Spleen (tissue), 11 donors: ENCODE measurements at regions not wholly inside any gene's neighbourhood (a gene's known extent, or its start where the extent isn't known, plus 50 kb on each side); places are given as distances from the start of the nearest gene placed in this dataset.
A peak's percentile ranks its signal among the peaks of the same experiment; 100 is the strongest.

Source experiments
- DNase-seq: peaks from one replicate; pipeline ENCODE4 v3.0.0-alpha.2; 2020
- H3K27ac ChIP-seq, 8 donors: fragments of 200-600 bp; sonication (generic) in 7 of 8; 1 replicate in 4 of 8; 2 replicates in 4 of 8; pipeline versions ENCODE4 v1.5.0 to v1.8.0; 2016 to 2021; ENCODE audit warnings: inconsistent platforms in 4 of 8, mild to moderate bottlenecking in 4 of 8, moderate library complexity in 1 of 8
- H3K27me3 ChIP-seq, 7 donors: fragments of 200-600 bp; sonication (generic) in 6 of 7; replicated peaks in 1 of 7; 1 replicate in 4 of 7; 2 replicates in 3 of 7; pipeline versions ENCODE4 v1.5.0 to v1.8.0; 2016 to 2021; ENCODE audit warnings: inconsistent platforms in 3 of 7, mild to moderate bottlenecking in 1 of 7
- H3K36me3 ChIP-seq, 6 donors: fragments of 200-600 bp; sonication (generic) in 5 of 6; 1 replicate in 4 of 6; 2 replicates in 2 of 6; pipeline versions ENCODE4 v1.5.0 to v1.8.0; 2016 to 2021; ENCODE audit warnings: inconsistent platforms in 2 of 6
- H3K4me1 ChIP-seq, 6 donors: fragments of 200-600 bp; sonication (generic) in 5 of 6; 1 replicate in 3 of 6; 2 replicates in 3 of 6; pipeline versions ENCODE4 v1.5.0 to v1.8.0; 2016 to 2021; ENCODE audit warnings: inconsistent platforms in 3 of 6
- H3K4me3 ChIP-seq, 8 donors: fragments of 200-600 bp; sonication (generic) in 7 of 8; 1 replicate in 4 of 8; 2 replicates in 4 of 8; pipeline versions ENCODE4 v1.5.0 to v1.8.0; 2016 to 2021; ENCODE audit warnings: inconsistent platforms in 4 of 8, mild to moderate bottlenecking in 4 of 8, moderate library complexity in 2 of 8
- H3K9me3 ChIP-seq, 8 donors: fragments of 200-600 bp; sonication (generic) in 7 of 8; 1 replicate in 4 of 8; 2 replicates in 4 of 8; pipeline versions ENCODE4 v1.5.0 to v1.8.0; 2016 to 2021; ENCODE audit warnings: inconsistent platforms in 4 of 8
- POLR2A ChIP-seq, 3 donors: fragments of 450-650 bp; IDR thresholded peaks; one replicate each; pipeline ENCODE4 v1.5.1; 2017; ENCODE audit warnings: antibody characterized with exemption in 3 of 3, mild to moderate bottlenecking in 1 of 3
- POLR2AphosphoS5 ChIP-seq, 3 donors: sonication (generic); formaldehyde crosslinking; IDR thresholded peaks; one replicate each; pipeline ENCODE4 v1.5.1; 2017; ENCODE audit warnings: antibody characterized with exemption in 3 of 3
- WGBS, 5 donors: extraction: QIAGEN DNeasy Blood & Tissue Kit in 3 of 5; methylation state at CpG; one replicate each; pipeline versions ENCODE4 v1.1.5 to v1.1.7; 2013 to 2018; 5-methylcytosine and 5-hydroxymethylcytosine counted together
- intact Hi-C: fragments of 100-400 bp; cut with DNase I; formaldehyde crosslinking; loops from one replicate; pipeline ENCODE4 v1.15.0; 2023; ENCODE audit warnings: low total_unique reads
- TF ChIP-seq, protein P1 (sequence below), 11 experiments: fragments of 200-600 bp in 7 of 11; fragments of 450-650 bp in 4 of 11; sonication (generic) in 4 of 11; IDR thresholded peaks in 8 of 11; conservative IDR thresholded peaks in 3 of 11; 1 replicate in 7 of 11; 2 replicates in 4 of 11; pipeline versions ENCODE4 v1.4.0 to v1.8.0; 2016 to 2021; ENCODE audit warnings: antibody characterized with exemption in 11 of 11, inconsistent platforms in 4 of 11, mild to moderate bottlenecking in 1 of 11
- donor health status: healthy with polysubstance abuse.
- donor health status: DM: no; HTN: no; CAD: no; lungs with moderate emphysema.
- donor health status: DM: no; HTN: no; CAD: no.
- donor health status: Bipolar disorder and iron deficiency.
- donor health status: healthy.
- donor health status: DM: no; HTN: no; CAD: no.
- donor health status: DM: yes; HTN: yes; CAD: no.

DNA sequence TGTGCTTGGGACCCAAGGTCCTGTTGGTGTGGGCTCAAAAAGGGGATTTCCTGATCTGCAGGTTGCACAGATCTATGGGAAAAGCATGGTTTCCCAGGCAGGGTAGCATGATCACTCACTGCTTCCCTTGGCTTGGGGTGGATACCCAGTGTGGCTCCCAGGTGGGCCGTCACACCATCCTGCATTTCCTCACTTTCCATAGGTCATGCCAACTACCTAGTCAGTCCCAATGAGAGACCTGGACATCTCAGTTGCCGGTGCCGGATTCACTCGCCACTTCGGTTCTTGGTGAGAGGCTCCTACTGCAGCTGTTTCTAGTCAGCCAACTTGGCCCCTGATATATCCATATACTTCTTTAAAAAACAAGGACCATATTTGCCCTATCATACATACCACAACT, 503.0 kb downstream of the PCDH17 start:
- Histone ChIP-seq H3K27ac (no peak overlapping the region), H3K9me3 (peaks cover 0 to 58% (median 26%) of the 10 kb centered on the region in 8 donors), H3K4me3 (no peak overlapping the region), H3K36me3 (no peaks in the 10 kb centered on the region), H3K4me1 (no peaks in the 10 kb centered on the region), H3K27me3 (no peaks in the 10 kb centered on the region)
- intact Hi-C loops = no loop called here
- 90 to 97% (median 96%) methylated on average over 5 of the region's 5 CpGs for WGBS, 5 donors
- DNase-seq = no peak
- TF ChIP-seq POLR2A (IDR thresholded peaks at IDR 0.05) (no peak), POLR2AphosphoS5 (IDR thresholded peaks at IDR 0.05) (no peak)
- TF ChIP-seq, protein P1, sequence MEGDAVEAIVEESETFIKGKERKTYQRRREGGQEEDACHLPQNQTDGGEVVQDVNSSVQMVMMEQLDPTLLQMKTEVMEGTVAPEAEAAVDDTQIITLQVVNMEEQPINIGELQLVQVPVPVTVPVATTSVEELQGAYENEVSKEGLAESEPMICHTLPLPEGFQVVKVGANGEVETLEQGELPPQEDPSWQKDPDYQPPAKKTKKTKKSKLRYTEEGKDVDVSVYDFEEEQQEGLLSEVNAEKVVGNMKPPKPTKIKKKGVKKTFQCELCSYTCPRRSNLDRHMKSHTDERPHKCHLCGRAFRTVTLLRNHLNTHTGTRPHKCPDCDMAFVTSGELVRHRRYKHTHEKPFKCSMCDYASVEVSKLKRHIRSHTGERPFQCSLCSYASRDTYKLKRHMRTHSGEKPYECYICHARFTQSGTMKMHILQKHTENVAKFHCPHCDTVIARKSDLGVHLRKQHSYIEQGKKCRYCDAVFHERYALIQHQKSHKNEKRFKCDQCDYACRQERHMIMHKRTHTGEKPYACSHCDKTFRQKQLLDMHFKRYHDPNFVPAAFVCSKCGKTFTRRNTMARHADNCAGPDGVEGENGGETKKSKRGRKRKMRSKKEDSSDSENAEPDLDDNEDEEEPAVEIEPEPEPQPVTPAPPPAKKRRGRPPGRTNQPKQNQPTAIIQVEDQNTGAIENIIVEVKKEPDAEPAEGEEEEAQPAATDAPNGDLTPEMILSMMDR (IDR thresholded peaks at IDR 0.05 in 8 of 11, conservative IDR thresholded peaks at IDR 0.05 in 3 of 11) = no peak

DNA sequence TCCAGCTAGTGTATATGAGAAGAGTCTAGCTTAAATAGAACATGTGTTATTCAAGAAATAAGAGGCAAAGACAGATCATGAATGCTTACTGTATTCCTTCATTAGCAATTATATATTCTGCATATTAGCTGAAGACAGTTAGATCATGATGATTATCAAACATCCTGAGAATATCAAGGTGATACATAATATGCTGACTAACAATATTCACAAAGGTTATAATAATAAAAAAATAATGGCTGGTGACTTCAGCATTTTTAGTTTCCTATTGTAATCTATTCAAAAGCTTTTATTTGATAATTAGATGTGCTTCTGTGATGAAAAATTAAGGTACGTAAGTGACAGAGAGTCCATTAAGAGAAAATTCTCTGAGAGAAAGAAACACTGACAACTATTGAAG, 511.4 kb downstream of the PCDH17 start:
- 90 to 96% (median 94%) methylated on average over 1 of the region's 1 CpG for WGBS, 5 donors
- Histone ChIP-seq H3K4me1 (no peaks in the 10 kb centered on the region), H3K9me3 (peaks cover 0 to 24% (median 3%) of the 10 kb centered on the region in 8 donors)

DNA sequence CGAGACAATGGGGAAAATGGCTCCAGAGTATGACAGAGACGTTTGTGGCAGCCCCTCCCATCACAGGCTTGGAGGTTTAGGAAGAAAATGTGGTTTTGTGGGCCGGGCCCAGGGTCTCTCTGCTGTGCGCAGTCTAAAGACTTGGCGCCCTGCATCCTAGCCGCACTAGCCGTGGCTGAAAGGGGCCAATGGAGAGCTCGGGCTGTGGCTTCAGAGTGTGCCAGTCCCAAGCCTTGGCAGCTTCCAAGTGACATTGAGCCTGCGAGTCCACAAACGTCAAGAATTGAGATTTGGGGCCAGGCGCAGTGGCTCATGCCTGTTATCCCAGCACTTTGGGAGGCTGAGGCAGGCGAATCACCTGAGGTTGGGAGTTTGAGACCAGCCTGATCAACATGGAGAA, 513.1 kb downstream of the PCDH17 start:
- Histone ChIP-seq H3K36me3 (no peaks in the 10 kb centered on the region), H3K9me3 (peaks cover 0 to 24% (median 3%) of the 10 kb centered on the region in 8 donors), H3K27ac (no peak overlapping the region), H3K27me3 (no peaks in the 10 kb centered on the region), H3K4me3 (no peak overlapping the region), H3K4me1 (no peaks in the 10 kb centered on the region)
- peak; percentile 47 for DNase-seq
- intact Hi-C loops = no loop called here
- TF ChIP-seq, protein P1 (IDR thresholded peaks at IDR 0.05 in 8 of 11, conservative IDR thresholded peaks at IDR 0.05 in 3 of 11) = no peak
- TF ChIP-seq POLR2AphosphoS5 (IDR thresholded peaks at IDR 0.05) = no peak
- TF ChIP-seq POLR2A (IDR thresholded peaks at IDR 0.05) = no peak
- WGBS, 5 donors = 87 to 94% (median 89%) methylated on average over 12 of the region's 12 CpGs

More for the DNA sequence above, 511.4 kb downstream of the PCDH17 start:
- no peak for TF ChIP-seq POLR2A (IDR thresholded peaks at IDR 0.05)
- TF ChIP-seq, protein P1 (IDR thresholded peaks at IDR 0.05 in 8 of 11, conservative IDR thresholded peaks at IDR 0.05 in 3 of 11) = no peak
- no peak for TF ChIP-seq POLR2AphosphoS5 (IDR thresholded peaks at IDR 0.05)
- Histone ChIP-seq H3K36me3 (no peaks in the 10 kb centered on the region), H3K4me3 (no peak overlapping the region), H3K27ac (no peak overlapping the region), H3K27me3 (no peaks in the 10 kb centered on the region)
- intact Hi-C loops = no loop called here
- no peak for DNase-seq

DNA sequence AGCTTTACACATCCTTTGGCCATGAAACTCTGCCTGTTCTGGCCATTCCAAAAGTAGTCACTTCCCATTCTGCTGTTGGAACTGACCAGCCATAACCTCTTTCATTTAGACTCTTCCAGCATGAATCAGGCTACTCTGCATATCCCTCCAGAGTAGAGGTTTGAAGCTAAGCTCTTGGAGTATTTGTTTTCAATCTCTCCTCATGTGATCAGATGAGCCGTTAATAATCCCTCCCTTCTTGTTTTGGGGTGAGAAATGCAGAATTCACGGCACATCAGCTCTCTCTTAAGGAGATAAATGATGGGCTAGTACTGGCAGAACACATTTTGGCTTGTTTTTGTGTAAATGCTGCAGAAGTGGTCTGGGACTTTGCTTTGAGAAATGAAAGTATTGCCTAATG, 519.9 kb downstream of the PCDH17 start:
- WGBS, 5 donors = 31 to 69% (median 62%) methylated on average over 2 of the region's 2 CpGs

DNA sequence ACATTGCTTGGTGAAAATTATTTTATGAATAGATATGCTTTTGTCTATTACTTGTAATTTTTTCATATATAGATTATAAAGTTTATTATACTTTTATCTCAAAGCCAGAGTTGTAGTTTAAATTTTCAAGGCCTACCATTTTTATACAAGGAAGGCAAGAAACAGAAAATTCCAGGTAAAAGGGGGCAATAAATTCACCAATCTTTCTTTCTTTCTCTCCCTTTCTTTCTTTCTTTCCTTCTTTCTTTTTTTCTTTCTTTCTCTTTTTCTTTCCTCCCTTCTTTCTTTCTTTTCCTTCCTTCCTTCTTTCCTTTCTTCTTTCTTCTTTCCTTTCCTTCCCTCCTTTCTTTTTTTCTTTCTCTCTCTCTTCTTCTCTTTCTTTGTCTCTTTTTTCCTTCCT, 529.4 kb downstream of the PCDH17 start:
- no peak overlapping the region for H3K4me3 ChIP-seq
- H3K27ac ChIP-seq = no peak overlapping the region
- H3K36me3 ChIP-seq = no peaks in the 10 kb centered on the region
- no peak for DNase-seq
- no peaks in the 10 kb centered on the region for H3K4me1 ChIP-seq
- TF ChIP-seq, protein P1 (IDR thresholded peaks at IDR 0.05 in 8 of 11, conservative IDR thresholded peaks at IDR 0.05 in 3 of 11) = no peak
- TF ChIP-seq POLR2A (IDR thresholded peaks at IDR 0.05) = no peak
- no peak for TF ChIP-seq POLR2AphosphoS5 (IDR thresholded peaks at IDR 0.05)
- no peaks in the 10 kb centered on the region for H3K27me3 ChIP-seq
- intact Hi-C loops = no loop called here
- H3K9me3 ChIP-seq = no peaks in the 10 kb centered on the region

More for the DNA sequence above, 519.9 kb downstream of the PCDH17 start:
- no peaks in the 10 kb centered on the region for H3K27me3 ChIP-seq
- H3K9me3 ChIP-seq = no peaks in the 10 kb centered on the region
- H3K36me3 ChIP-seq = no peaks in the 10 kb centered on the region
- peak overlapping the region in 2 of 8 donors; percentile 25 to 28 for H3K27ac ChIP-seq
- no peak overlapping the region for H3K4me3 ChIP-seq
- TF ChIP-seq POLR2AphosphoS5 (IDR thresholded peaks at IDR 0.05) = peak in 1 of 3 donors; percentile 15
- TF ChIP-seq POLR2A (IDR thresholded peaks at IDR 0.05) = no peak
- no peak for DNase-seq
- intact Hi-C loops = no loop called here
- peaks cover 0 to 5% (median 0%) of the 10 kb centered on the region in 6 donors for H3K4me1 ChIP-seq
